OCI-LY1 (cell line): ENCODE measurements at regions not wholly inside any gene's neighbourhood (a gene's known extent, or its start where the extent isn't known, plus 50 kb on each side); places are given as distances from the start of the nearest gene placed in this dataset.

Experiments used
- H2AFZ ChIP-seq: fragments of 200-600 bp; sonication (generic), shearing (Covaris generic); 2 replicates; pipeline ENCODE4 v1.6.0; 2014; ENCODE audit warnings: antibody characterized with exemption, mild to moderate bottlenecking, low read length
- H3F3A ChIP-seq: fragments of 200-600 bp; sonication (generic), shearing (Covaris generic); 2 replicates; pipeline ENCODE4 v1.6.0; 2014; ENCODE audit warnings: mild to moderate bottlenecking, antibody characterized with exemption, low read length, moderate library complexity; ENCODE audit not compliant: insufficient read depth
- H3K27ac ChIP-seq: fragments of 200-600 bp; sonication (generic); 2 replicates; pipeline ENCODE4 v1.5.1; 2014; ENCODE audit warnings: low read length, mixed run types, mild to moderate bottlenecking, low read depth; ENCODE audit not compliant: poor library complexity, severe bottlenecking
- H3K27me3 ChIP-seq: fragments of 200-600 bp; sonication (generic); 2 replicates; pipeline ENCODE4 v1.6.0; 2014; ENCODE audit warnings: antibody characterized with exemption, mild to moderate bottlenecking, low read length, moderate library complexity; ENCODE audit not compliant: insufficient read depth
- H3K36me3 ChIP-seq: fragments of 200-600 bp; sonication (generic); 2 replicates; pipeline ENCODE4 v1.6.1; 2014; ENCODE audit warnings: mild to moderate bottlenecking, antibody characterized with exemption, low read length, moderate library complexity, mixed read lengths; ENCODE audit not compliant: insufficient read depth
- H3K4me1 ChIP-seq: fragments of 200-600 bp; sonication (generic); 2 replicates; pipeline ENCODE4 v1.5.1; 2014; ENCODE audit warnings: mild to moderate bottlenecking, low read length, moderate library complexity; ENCODE audit not compliant: insufficient read depth, severe bottlenecking
- H3K4me2 ChIP-seq: fragments of 200-600 bp; sonication (generic), shearing (Covaris generic); 2 replicates; pipeline ENCODE4 v1.6.1; 2014; ENCODE audit warnings: low read length
- H3K4me3 ChIP-seq: fragments of 200-600 bp; sonication (generic); 2 replicates; pipeline ENCODE4 v1.5.1; 2014; ENCODE audit warnings: low read length, low read depth, mild to moderate bottlenecking, mixed read lengths; ENCODE audit not compliant: poor library complexity, severe bottlenecking
- H3K79me2 ChIP-seq: fragments of 200-600 bp; shearing (Covaris generic); 2 replicates; pipeline ENCODE4 v1.6.1; 2016; ENCODE audit warnings: mixed run types, low read length, mixed read lengths; ENCODE audit not compliant: insufficient read depth
- H3K9ac ChIP-seq: fragments of 200-600 bp; sonication (generic), shearing (Covaris generic); 2 replicates; pipeline ENCODE4 v1.6.1; 2014; ENCODE audit warnings: mild to moderate bottlenecking, low read length, mixed read lengths
- H3K9me2 ChIP-seq: fragments of 200-600 bp; sonication (generic), shearing (Covaris generic); 2 replicates; pipeline ENCODE4 v1.6.1; 2014; ENCODE audit warnings: low read depth, mild to moderate bottlenecking, low read length, mixed read lengths
- H3K9me3 ChIP-seq: fragments of 200-600 bp; shearing (Covaris generic); 2 replicates; pipeline ENCODE4 v1.6.1; 2014; ENCODE audit warnings: low read length, mixed read lengths
- H4K20me1 ChIP-seq: fragments of 200-600 bp; sonication (generic), shearing (Covaris generic); 2 replicates; pipeline ENCODE4 v1.6.0; 2016; ENCODE audit warnings: mild to moderate bottlenecking, low read length; ENCODE audit not compliant: insufficient read depth
- EZH2 ChIP-seq: fragments of 200-600 bp; sonication (generic), shearing (Covaris generic); IDR thresholded peaks from 2 replicates; pipeline ENCODE4 v1.8.0; 2017; ENCODE audit warnings: borderline replicate concordance, mixed run types, mild to moderate bottlenecking, antibody characterized with exemption, low read length, moderate library complexity, mixed read lengths
- TF ChIP-seq, protein P1 (sequence below): fragments of 200-600 bp; sonication (generic), shearing (Covaris generic); IDR thresholded peaks from 2 replicates; pipeline ENCODE4 v1.5.1; 2017; ENCODE audit warnings: mild to moderate bottlenecking, antibody characterized with exemption, low read length, moderate library complexity, mixed read lengths

DNA sequence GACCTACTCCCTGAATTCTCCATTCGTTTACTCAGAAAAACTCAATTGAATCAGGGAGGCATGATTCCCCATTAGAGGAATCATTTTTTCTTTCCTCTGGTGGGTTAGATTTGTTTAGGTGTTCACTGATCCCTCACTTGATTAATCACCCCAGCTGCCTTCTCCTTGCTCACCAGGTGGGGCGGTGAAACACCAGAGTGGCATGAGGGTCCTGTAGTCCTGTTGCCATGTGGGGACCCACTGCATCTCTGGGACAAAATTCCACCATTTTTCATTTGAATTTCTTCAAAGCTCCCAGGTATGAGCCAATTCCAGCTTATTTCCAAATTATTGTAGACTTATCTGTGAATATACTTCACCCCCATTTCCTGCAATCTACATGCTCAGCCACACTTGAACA is 462.7 kb upstream of the ZNF507 start:
- Histone ChIP-seq H3K9me3 (no peaks in the 10 kb centered on the region), H3K9ac (no peak overlapping the region), H3K27me3 (no peaks in the 10 kb centered on the region), H2AFZ (no peak overlapping the region), H3F3A (no peaks in the 10 kb centered on the region), H3K4me2 (no peak overlapping the region), H3K4me3 (no peak overlapping the region), H3K9me2 (no peaks in the 10 kb centered on the region), H4K20me1 (no peaks in the 10 kb centered on the region), H3K27ac (no peak overlapping the region), H3K79me2 (no peaks in the 10 kb centered on the region), H3K4me1 (no peaks in the 10 kb centered on the region), H3K36me3 (no peaks in the 10 kb centered on the region)
- TF ChIP-seq EZH2 = no peak
- TF ChIP-seq, protein P1, sequence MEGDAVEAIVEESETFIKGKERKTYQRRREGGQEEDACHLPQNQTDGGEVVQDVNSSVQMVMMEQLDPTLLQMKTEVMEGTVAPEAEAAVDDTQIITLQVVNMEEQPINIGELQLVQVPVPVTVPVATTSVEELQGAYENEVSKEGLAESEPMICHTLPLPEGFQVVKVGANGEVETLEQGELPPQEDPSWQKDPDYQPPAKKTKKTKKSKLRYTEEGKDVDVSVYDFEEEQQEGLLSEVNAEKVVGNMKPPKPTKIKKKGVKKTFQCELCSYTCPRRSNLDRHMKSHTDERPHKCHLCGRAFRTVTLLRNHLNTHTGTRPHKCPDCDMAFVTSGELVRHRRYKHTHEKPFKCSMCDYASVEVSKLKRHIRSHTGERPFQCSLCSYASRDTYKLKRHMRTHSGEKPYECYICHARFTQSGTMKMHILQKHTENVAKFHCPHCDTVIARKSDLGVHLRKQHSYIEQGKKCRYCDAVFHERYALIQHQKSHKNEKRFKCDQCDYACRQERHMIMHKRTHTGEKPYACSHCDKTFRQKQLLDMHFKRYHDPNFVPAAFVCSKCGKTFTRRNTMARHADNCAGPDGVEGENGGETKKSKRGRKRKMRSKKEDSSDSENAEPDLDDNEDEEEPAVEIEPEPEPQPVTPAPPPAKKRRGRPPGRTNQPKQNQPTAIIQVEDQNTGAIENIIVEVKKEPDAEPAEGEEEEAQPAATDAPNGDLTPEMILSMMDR = no peak

DNA sequence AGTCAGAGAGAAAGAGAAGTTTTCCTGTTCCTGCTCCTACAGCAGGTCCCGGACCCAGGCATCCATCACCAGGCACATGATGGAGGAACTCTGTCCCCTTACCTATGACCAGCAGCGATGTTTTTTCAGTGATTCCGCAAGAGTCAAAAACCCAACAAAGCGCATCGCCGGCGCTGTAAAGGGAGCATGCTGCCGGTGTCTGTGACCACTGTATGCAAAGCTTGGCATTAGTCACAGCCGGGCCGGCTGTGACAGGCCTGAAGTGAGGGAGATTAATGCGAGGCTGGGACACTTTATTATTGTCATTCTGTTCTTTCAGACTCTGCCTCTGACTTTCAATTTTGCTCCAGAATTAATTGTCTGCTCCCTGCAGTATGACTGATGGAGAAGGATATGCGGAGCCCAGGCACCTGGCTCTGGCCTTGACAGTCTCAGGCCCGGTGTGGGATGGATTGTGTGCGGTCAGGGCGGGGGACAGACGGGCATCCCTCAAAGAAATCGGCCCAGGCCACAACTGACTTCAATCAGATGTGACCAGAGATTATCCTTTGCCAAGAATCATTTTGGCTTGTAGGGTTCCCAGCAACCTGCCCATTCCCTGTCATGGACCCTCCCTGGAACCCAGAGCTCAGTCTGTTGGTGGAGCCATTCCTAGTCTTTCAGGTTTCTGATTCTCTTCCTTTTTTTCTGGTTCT is 462.0 kb upstream of the ZNF507 start:
- H4K20me1 ChIP-seq = no peaks in the 10 kb centered on the region
- no peaks in the 10 kb centered on the region for H3K27me3 ChIP-seq
- no peaks in the 10 kb centered on the region for H3K79me2 ChIP-seq
- no peaks in the 10 kb centered on the region for H3K9me3 ChIP-seq
- H3K9ac ChIP-seq = no peak overlapping the region
- no peak overlapping the region for H3K4me3 ChIP-seq
- H3K4me2 ChIP-seq = no peak overlapping the region
- H3K9me2 ChIP-seq = no peaks in the 10 kb centered on the region
- H2AFZ ChIP-seq = no peak overlapping the region
- no peaks in the 10 kb centered on the region for H3K36me3 ChIP-seq
- no peaks in the 10 kb centered on the region for H3F3A ChIP-seq
- H3K4me1 ChIP-seq = no peaks in the 10 kb centered on the region
- TF ChIP-seq, protein P1 = no peak
- no peak for TF ChIP-seq EZH2
- no peak overlapping the region for H3K27ac ChIP-seq

DNA sequence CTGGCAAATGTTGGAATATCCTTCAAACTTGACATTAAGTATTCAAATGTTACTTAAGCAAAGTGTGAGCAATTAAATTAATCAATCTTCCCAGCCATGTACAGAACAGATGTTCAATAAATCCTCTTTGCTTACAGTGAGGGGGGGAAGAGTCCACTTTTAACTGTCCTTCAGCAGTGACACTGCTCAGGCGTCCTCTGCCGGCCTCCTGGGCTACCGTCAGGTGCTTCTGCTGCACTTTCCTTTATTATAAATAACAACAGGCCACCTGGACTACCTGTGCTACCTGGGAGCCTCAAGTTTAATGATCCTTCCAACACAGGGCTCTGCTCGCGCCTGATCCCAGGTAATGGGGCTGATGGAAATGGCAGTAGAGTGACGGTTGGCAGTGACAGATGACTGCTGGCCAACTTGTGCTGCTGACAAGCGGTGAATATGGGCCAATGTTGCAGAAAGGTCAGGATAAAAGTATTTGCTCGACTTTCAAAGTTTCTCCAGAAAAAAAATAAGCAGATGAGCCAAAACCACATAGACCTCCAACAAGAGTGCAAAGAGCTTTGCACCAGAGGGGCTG is 460.0 kb upstream of the ZNF507 start:
- TF ChIP-seq, protein P1 = no peak
- TF ChIP-seq EZH2 = no peak
- Histone ChIP-seq H3K9ac (no peak overlapping the region), H3K9me3 (no peaks in the 10 kb centered on the region), H3K36me3 (no peaks in the 10 kb centered on the region), H3K27ac (no peak overlapping the region), H3K4me3 (no peak overlapping the region), H2AFZ (no peak overlapping the region), H3K9me2 (no peaks in the 10 kb centered on the region), H3K27me3 (no peaks in the 10 kb centered on the region), H3K4me2 (no peak overlapping the region), H3K79me2 (no peaks in the 10 kb centered on the region), H4K20me1 (no peaks in the 10 kb centered on the region), H3K4me1 (no peaks in the 10 kb centered on the region), H3F3A (no peaks in the 10 kb centered on the region)
